Lower leg skin (tissue), 4 donors: ENCODE measurements at regions not wholly inside any gene's neighbourhood (a gene's known extent, or its start where the extent isn't known, plus 50 kb on each side); places are given as distances from the start of the nearest gene placed in this dataset.
"Not testable (repeated sequence)": the region's sequence is repeated elsewhere in the genome, so short reads cannot be mapped to it uniquely, and the experiment has no call there.

Source experiments
- DNase-seq, 2 donors: peaks; one replicate each; pipeline ENCODE4 v3.0.0-alpha.2; 2019; ENCODE audit warnings: low spot score in 2 of 2
- H3K4me3 ChIP-seq: fragments of 200-600 bp; sonication (generic); 2 replicates; pipeline ENCODE4 v1.5.1; 2017; ENCODE audit warnings: mild to moderate bottlenecking, low read depth; ENCODE audit not compliant: poor library complexity, severe bottlenecking
- POLR2A ChIP-seq, 2 donors: fragments of 450-650 bp; IDR thresholded peaks; one replicate each; pipeline ENCODE4 v1.6.1; 2016 to 2017; ENCODE audit warnings: antibody characterized with exemption in 2 of 2, mild to moderate bottlenecking in 1 of 2, moderate library complexity in 1 of 2
- WGBS, 2 donors: methylation state at CpG; one replicate each; pipeline ENCODE4 v1.1.5; 2018; 5-methylcytosine and 5-hydroxymethylcytosine counted together
- intact Hi-C: fragments of 100-400 bp; cut with DNase I; formaldehyde crosslinking; loops from one replicate; pipeline ENCODE4 v1.15.0; 2023; ENCODE audit warnings: low total_unique reads
- TF ChIP-seq, protein P1 (sequence below), 3 donors: fragments of 450-650 bp; IDR thresholded peaks; one replicate each; pipeline ENCODE4 v1.5.1; 2016; ENCODE audit warnings: antibody characterized with exemption in 3 of 3, mild to moderate bottlenecking in 3 of 3, moderate library complexity in 2 of 3

DNA sequence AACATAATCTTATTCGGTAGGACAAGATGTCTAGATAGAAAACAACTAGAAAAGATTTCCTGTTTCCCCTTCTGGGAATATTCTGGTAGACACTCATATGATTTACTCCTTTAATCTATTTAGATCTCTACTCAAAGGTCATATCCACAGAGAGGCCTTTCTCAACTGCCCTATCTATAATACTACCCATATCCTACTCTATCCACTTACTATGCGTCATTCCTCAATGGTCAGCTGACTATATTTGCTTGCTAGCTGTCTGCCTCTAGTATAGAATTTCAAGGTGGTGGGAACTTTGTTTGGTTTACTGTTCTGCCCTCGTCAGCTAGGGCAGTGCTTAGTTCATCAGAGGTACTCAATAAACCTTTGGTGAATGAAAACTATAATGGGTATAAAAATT lies 157.8 kb upstream of the PKP2 start:
- intact Hi-C loops: loop anchor here (2.0 kb wide), 1 partner anchor 74 kb away; no protein-coding TSS in a partner anchor
- 69 to 70% methylated on average over 3 of the region's 3 CpGs for WGBS, 2 donors

DNA sequence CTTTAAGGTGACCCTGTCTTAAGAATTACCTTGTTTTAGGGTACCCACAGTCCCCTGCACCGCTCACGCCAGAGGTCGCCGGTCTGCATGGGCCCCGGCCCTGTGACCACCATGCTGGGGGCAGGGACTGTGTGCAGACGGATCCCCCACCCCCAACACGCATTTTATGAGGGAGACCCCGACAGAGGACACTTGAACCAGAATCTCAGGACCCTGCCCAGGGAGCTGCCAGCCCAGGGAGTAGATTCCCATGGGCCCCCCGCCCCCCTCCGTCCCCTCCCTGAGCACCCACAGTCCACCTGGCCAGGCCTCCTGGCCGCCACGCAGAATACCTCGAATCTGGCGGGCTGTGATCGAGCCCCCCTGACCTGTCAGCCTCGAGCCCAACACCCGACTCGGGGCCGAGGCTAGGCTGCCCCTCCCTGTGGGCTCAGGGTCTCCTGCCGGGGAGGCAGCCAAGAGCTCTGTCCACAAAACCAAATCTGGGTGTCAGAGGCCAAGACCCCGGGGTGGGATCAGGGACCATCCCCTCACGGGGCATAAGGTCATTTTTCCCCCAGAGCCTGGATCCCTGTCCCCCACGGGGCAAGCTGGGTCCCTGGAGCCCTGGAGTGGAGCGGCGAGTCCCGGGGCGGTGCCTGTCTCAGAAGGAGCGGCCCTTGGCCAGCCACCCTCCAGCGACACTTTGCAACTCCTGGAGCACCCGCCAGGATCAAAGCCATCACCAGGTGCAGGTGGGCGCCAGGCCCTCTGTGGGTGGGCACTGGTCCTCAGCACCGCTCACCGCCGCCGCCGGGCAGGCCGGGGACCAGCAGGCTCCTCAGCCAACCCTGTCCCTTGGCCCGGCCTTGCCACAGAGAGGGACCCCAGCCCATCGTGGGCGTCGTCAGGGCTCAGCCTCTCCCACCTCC lies 155.8 kb upstream of the PKP2 start:
- WGBS, 2 donors: 94 to 96% methylated on average over 28 to 35 of the region's 41 CpGs
- no peak overlapping the region for H3K4me3 ChIP-seq
- TF ChIP-seq, protein P1, sequence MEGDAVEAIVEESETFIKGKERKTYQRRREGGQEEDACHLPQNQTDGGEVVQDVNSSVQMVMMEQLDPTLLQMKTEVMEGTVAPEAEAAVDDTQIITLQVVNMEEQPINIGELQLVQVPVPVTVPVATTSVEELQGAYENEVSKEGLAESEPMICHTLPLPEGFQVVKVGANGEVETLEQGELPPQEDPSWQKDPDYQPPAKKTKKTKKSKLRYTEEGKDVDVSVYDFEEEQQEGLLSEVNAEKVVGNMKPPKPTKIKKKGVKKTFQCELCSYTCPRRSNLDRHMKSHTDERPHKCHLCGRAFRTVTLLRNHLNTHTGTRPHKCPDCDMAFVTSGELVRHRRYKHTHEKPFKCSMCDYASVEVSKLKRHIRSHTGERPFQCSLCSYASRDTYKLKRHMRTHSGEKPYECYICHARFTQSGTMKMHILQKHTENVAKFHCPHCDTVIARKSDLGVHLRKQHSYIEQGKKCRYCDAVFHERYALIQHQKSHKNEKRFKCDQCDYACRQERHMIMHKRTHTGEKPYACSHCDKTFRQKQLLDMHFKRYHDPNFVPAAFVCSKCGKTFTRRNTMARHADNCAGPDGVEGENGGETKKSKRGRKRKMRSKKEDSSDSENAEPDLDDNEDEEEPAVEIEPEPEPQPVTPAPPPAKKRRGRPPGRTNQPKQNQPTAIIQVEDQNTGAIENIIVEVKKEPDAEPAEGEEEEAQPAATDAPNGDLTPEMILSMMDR (IDR thresholded peaks at IDR 0.05): no peak
- DNase-seq: peak in 1 of 2 donors; percentile 78
- intact Hi-C loops: no loop called here

More for the DNA sequence above, 157.8 kb upstream of the PKP2 start:
- TF ChIP-seq POLR2A (IDR thresholded peaks at IDR 0.05): no peak
- TF ChIP-seq, protein P1 (IDR thresholded peaks at IDR 0.05): no peak
- DNase-seq: no peak
- H3K4me3 ChIP-seq: no peak overlapping the region

DNA sequence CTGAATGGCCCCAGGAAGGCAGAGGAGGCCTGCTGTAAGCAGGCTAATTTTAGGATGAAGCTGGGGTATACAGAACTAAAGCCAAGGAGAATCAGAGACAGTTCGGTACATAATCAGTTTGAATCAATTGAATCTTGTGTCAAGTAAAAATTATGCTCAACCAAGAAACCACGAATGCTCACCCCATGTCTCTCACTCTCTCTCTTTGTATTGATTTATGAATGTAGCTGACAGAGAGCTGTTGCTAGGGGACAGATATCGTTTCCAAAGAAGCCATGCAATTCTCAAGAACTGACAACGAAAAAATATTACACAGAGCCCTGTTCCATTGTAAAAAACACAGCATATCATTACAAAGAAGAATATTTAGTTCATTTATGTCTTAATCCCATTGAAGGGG lies 151.1 kb upstream of the PKP2 start:
- 47 to 53% methylated on average over 4 of the region's 4 CpGs for WGBS, 2 donors
- TF ChIP-seq, protein P1 (IDR thresholded peaks at IDR 0.05): no peak
- no peak for TF ChIP-seq POLR2A (IDR thresholded peaks at IDR 0.05)
- no peak for DNase-seq
- intact Hi-C loops: no loop called here
- H3K4me3 ChIP-seq: no peak overlapping the region

DNA sequence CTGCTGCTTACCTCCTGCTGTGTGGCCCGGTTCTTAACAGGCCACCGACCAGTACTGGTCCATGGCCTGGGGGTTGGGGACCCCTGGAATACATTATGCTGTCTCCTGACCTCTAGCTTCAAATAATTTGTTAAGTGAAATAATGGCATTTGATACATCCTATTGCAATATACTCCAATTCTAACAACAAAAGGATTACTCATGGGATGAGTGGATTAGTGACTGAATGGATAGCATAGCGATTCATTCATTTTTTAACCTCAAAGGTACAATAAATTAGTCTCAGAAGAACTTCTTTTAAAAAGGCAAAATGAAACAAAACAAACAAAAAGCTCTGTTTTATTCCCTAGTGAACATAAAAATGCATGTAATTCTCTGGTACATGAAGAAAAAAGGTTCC lies 147.9 kb upstream of the PKP2 start:
- no peak for TF ChIP-seq POLR2A (IDR thresholded peaks at IDR 0.05)
- TF ChIP-seq, protein P1 (IDR thresholded peaks at IDR 0.05): no peak
- H3K4me3 ChIP-seq: no peak overlapping the region
- intact Hi-C loops: no loop called here
- 47 to 48% methylated on average over 3 of the region's 3 CpGs for WGBS, 2 donors
- no peak for DNase-seq

DNA sequence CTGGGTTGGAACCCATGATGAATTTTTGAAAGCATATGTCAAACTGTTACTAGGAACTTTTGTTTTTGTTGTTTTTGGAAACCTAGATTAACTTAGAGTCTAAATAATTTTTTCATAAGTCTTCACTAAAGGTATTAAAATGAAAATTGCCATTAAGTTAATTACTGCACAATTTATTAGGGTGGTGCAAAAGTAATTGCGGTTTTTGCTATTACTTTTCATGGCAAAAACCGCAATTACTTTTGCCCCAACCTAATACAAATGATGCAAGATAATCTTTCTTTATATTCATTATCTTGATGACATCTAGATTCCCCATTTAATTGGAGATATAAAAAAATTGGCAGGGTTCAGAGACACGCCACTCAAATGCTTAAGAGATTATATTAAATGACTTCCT lies 145.0 kb upstream of the PKP2 start:
- 73 to 74% methylated on average over 3 of the region's 3 CpGs for WGBS, 2 donors
- DNase-seq: no peak
- no peak for TF ChIP-seq POLR2A (IDR thresholded peaks at IDR 0.05)
- TF ChIP-seq, protein P1 (IDR thresholded peaks at IDR 0.05): no peak
- intact Hi-C loops: no loop called here
- no peak overlapping the region for H3K4me3 ChIP-seq

DNA sequence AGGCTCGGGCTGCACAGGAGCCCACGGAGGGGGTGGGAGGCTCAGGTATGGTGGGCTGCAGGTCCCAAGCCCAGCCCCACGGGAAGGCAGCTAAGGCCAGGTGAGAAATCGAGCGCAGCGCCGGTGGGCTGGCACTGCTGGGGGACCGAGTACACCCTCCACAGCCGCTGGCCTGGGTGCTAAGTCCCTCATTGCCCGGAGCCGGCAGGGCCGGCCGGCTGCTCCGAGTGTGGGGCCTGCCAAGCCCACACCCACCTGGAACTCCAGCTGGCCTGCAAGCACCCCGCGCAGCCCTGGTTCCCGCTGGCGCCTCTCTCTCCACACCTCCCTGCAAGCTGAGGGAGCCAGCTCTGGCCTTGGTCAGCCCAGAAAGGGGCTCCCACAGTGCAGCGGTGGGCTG lies 137.4 kb upstream of the PKP2 start:
- H3K4me3 ChIP-seq, intact Hi-C loops, DNase-seq: not testable (repeated sequence)
- WGBS, 2 donors: 91 to 92% methylated on average over 13 to 14 of the region's 19 CpGs
